ENCODE measurements at regions not wholly inside any gene's neighbourhood (a gene's known extent, or its start where the extent isn't known, plus 50 kb on each side); places are given as distances from the start of the nearest gene placed in this dataset.

DNA sequence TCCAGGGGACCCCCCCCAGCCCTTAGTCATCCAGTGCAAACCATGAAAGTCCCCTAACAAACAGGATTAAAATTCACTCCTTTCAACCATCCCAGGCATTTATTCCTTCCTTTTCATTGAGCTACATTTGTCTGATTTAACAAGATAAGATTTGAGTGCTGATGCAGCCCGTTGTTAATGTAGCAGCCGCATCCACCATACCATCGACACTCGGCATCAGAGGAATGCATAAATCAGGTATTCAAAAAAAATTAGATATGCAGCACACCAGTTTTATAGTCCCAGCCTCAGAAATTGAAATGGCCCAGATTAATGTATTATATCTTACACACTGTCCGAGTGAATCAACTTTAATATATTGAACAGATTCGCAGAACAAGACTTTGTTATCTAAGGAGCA, 676.5 kb upstream of the FANCL start:
- DNase-seq, result no peak

DNA sequence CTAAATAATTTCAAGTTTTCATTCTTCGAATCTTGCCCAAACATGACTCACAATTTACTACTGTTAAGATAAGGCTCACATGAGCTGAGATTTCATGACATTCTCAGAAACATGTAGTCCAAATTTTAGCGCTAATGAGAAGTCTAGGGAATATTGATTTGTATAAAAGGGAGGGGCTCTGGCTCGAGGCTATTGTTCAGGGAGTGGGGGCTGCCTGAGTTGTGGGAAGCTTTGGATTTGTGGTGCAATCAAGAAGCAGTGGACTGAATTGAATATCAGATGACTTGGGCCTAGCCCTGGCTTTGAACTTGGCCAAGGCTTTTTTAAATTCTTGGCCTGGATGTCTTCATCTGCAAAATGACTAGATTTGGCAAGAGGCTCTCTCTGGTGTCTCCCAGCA, 674.9 kb upstream of the FANCL start:
- no peak for DNase-seq

DNA sequence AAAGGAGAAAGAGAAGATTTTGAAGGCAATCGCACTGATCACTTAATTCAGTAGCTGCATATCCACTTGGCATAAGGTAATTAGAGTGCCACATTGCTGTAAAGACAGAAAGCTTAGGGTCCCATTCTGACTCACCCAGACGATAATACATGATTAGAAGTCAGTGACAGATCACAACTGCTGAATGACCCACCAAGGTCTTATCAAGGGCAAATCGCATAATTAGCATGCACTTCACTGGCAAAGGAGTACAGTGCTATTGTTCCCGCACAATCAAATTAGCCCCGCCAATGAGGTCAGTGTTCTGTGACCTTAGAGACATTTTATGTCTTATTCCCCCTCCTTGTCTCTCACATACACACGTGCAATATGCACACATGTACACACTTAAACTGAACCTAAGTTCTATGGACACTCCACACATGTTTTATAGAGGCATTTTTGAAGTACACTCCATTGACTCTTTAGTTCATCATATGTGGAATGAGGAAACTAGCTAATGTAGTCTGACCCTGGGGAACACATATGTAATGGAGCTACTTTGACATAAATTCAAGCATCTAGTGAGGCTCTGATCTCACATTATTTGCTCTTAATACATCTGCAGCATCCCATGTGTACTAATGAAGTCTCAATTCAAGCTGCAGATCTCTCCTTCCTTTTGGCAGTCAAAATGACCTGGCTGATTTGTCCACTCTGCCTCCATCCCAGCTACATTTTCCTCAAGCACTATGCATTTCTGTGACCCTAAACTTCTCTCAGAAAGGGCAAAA, 673.8 kb upstream of the FANCL start:
- DNase-seq, result no peak

GRCh38 chr2:58913082-58913726, 672.1 kb upstream of the FANCL start:
- DNase-seq, result no peak

DNA sequence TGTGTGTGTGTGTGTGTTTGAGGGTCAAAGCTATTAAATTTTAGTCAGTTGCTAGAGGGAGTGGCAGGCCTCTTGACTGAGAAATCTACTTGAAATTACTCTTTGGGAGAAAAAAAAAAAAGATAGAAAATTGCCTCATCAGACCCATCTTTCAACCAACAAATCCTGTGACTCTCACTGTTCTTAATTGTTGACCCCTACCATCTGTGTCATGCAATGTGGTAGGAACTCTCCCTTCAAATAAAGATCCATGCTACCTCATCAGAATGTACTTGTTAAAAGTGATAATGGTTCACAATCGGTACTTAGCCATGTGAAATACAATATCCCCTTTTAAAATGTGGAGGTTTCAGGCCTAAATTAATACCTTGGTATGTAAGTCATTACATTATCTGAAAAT, 670.8 kb upstream of the FANCL start:
- no peak for DNase-seq

GRCh38 chr2:58908501-58909154, 667.5 kb upstream of the FANCL start:
- no peak for DNase-seq

GRCh38 chr2:58907644-58908043, 666.5 kb upstream of the FANCL start:
- DNase-seq, result no peak

DNA sequence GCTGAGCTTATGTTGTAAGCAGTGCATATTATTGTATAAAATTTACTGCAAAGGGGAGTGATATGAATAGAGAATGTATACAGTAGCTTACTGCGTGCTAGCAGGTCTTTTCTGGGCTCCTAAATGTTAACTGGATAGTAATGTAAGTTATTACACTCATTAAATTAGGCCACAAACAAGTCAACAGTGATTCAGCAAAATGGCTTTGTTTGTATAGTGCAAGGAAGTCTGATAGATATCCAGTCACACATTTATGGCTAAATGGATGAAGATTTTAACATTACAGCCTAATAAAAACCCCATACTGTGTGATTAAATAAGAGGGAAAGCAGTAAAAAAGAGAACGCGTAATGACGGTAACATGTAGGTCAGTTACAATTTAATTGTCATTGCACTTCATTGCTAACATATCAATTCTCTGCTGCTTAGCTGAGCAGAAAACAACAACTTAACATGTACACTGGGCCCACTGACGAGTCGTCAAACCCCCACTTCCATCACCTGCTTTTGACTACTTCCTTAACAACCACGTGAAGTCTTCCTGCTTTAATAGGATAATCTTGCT, 665.0 kb upstream of the FANCL start:
- no peak for DNase-seq

GRCh38 chr2:58904095-58904494, 663.0 kb upstream of the FANCL start:
- DNase-seq, result no peak

GRCh38 chr2:58903427-58903826, 662.3 kb upstream of the FANCL start:
- no peak for DNase-seq

GRCh38 chr2:58900246-58901027, 659.3 kb upstream of the FANCL start:
- DNase-seq, result no peak

DNA sequence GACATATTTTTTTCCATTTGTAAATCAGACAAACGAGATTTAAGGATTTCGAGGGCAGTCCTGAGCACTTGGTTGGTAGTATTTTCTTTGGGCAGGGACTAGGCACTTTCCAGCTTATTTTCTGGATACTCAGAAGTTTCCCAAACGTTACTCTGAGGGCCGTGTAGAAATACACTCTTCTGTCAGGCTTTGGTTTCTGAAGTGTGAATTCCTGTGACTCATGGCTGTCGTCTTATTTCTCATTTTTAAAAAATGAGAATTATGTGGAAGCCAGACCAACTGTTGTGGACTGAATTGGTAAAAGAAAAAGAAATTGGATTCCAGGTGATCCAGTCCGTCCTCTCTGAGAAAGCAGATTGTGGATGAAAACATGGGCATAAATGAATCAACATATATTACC, 658.6 kb upstream of the FANCL start:
- no peak for DNase-seq

DNA sequence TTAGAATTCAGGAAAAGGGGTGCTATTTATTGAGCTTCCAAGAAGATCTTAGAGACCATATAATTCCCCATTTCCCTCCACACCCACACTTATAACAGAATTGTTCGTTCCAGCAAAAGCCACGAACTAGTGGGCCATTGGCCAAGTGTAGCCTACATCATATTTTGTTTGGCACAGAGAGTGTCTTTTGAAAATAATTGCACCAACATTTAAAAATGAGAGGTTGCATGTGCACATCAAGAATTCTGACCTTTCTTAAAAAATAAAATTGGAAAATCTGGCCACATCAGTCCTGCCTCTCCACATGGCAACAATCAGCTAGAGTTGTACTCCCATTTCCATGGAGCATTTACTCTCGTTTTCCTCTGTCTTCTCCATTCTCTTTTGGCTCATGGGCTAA, 655.5 kb upstream of the FANCL start:
- DNase-seq, result no peak

GRCh38 chr2:58895857-58896256, 654.7 kb upstream of the FANCL start:
- no peak for DNase-seq

- no peak for DNase-seq
Measured at GRCh38 chr2:58893656-58894351, 652.7 kb upstream of the FANCL start.

DNA sequence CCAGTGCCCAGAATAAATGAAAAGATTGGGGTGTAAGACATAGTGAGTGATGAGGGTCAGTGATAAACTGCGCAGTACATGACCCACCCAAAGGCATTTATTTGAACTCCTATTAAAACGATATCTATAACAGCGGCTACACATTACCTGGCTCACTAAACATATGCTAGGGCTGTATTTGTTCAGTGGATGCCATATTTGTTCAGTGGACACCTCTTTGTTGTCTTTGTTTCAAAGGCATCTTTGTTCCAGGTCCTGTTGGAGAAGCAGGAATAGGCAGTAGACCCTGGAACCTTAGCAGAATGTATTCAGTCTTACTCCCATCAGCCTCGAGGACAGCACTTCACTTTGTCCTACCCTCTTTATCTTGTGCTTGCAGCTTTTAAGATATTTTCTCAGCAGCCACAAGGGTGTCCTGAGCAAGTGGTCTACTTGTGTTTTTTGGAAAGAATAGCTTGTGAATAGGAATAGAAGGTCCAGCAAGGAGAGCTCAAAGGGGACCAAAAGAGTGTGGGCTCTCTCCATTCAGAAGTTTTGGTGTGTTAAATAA, 650.8 kb upstream of the FANCL start:
- DNase-seq, result no peak

DNA sequence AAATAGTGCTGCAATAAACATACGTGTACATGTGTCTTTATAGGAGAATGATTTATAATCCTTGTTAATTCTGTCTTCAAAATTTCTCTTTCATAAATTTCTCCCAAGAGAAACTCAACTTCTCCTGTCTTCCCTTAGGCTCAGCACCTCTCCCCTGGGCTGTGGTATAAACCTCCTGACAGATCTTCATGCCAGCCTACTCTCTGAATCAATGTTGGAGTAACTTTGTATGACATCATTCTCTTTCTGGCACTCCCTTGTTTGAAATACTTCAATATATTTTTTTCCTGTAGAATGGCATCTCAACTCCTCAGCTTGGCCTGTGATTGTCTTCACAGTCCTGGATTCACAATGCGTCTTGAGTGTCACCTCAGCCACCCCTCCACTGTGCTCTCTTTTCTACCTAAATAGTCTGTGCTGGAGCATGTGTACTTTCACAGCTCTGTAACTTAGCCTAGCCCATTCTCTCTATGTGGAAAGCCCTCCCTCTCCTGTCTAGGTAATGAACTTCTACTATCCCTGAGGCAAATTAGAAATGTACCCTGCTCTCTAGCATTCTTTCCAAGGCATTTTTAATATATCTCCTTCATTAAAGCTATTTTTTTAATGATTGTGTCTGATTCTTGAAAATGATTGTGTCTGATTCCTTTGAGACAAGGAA, 649.9 kb upstream of the FANCL start:
- no peak for DNase-seq

DNA sequence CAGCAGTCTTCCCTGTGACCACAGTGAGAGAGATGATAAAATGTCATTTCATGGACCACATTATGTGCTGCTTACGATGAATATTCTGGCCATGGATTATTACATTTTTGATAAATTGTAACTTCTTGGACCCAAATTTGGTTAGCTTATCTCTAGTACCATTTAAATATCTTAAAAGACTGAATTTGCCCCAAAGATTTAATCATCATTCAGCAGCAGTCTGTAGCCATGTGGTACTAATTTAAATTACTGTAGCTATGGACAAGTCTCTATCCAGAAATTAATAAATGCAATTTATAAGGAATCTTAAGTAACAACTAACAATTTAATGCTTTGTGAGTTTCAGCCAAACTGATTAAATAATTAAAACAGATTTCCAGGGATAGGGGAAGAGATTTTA, 644.9 kb upstream of the FANCL start:
- DNase-seq, result no peak

- no peak for DNase-seq
Measured at GRCh38 chr2:58879834-58880233, 638.7 kb upstream of the FANCL start.

GRCh38 chr2:58878778-58879177, 637.7 kb upstream of the FANCL start:
- DNase-seq, result no peak

- DNase-seq, result no peak
Measured at GRCh38 chr2:58876126-58876525, 635.0 kb upstream of the FANCL start.

DNA sequence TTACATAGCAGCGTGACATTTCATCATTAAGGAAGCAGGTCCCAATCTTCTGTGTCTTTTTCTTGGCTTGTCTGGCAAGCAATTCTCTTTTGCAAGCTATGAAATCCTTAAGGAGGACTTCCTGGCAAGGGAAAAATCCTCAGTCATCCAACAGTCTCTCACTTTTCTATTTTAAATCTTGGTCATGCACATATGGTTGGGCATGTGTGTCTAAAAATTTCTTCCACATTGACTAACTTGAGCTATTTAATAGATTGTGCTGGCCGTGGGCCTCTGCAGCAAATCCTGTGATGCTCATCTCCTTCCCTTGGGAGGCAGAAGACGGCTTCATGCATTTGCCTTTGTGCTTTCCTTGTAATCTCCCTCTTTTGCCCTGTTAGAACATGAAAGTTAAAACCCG, 634.3 kb upstream of the FANCL start:
- DNase-seq, result no peak
